GM12874 (cell line): ENCODE measurements at regions not wholly inside any gene's neighbourhood (a gene's known extent, or its start where the extent isn't known, plus 50 kb on each side); places are given as distances from the start of the nearest gene placed in this dataset.

ENCODE experiments used
- TF ChIP-seq, protein P1 (sequence below): IDR thresholded peaks from 2 replicates; pipeline ENCODE4 v1.5.1; 2011; ENCODE audit warnings: low read depth, mild to moderate bottlenecking, control low read depth, low read length, moderate library complexity; ENCODE audit not compliant: insufficient read depth

DNA sequence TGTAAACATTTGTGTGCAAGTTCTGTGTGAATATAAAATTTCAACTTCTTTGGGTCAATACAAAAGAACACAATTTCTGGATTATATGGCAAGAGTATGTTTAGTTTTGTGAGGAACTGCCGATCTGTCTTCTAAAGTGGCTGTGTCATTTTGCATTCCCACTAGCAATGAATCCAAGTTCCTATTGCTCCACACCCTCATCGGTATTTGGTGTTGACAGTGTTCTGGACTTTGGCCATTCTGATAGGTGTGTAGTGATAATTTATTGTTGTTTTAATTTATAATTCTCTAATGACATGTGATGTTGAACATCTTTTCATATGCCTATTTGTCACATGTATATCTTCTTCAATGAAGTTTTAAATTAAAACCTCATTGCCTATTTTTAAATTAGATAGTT lies 58.2 kb upstream of the TMC3 start:
- TF ChIP-seq, protein P1, sequence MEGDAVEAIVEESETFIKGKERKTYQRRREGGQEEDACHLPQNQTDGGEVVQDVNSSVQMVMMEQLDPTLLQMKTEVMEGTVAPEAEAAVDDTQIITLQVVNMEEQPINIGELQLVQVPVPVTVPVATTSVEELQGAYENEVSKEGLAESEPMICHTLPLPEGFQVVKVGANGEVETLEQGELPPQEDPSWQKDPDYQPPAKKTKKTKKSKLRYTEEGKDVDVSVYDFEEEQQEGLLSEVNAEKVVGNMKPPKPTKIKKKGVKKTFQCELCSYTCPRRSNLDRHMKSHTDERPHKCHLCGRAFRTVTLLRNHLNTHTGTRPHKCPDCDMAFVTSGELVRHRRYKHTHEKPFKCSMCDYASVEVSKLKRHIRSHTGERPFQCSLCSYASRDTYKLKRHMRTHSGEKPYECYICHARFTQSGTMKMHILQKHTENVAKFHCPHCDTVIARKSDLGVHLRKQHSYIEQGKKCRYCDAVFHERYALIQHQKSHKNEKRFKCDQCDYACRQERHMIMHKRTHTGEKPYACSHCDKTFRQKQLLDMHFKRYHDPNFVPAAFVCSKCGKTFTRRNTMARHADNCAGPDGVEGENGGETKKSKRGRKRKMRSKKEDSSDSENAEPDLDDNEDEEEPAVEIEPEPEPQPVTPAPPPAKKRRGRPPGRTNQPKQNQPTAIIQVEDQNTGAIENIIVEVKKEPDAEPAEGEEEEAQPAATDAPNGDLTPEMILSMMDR = no peak

DNA sequence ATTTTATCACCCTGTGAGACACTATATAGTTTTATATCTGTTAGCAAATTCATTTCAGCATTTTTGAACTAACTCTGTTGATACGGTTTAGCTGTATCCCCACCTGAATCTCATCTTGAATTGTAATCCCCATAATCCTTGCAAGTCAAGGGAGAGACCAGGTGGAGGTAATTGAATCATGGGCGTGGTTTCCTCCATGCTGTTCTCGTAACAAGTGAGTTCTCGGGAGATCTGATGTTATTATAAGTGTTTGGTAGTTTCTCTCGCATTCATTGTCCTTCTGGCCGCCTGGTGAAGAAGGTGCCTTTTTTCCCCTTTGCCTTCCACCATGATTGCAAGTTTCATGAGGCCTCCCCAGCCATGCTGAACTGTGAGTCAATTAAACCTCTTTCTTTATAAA lies 53.2 kb upstream of the TMC3 start:
- TF ChIP-seq, protein P1 = no peak

DNA sequence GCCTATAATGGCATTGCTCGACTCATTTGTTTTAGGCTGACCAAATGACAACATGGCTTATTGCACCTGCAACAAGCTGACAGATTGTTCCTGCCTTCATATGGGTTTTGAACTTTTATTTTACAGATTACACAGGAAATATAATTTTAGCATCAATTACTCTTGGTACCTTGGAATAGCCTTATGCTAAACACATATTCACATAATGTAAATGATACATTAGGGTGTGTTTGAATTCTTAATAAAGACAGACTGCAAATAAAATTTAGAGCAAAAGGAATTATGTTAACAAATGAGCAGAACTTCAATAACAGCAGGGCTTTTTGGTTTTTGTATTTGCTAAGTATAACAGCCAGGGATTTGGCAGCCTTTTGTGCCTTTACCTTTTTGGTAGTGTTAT lies 51.9 kb upstream of the TMC3 start:
- TF ChIP-seq, protein P1 = no peak
